ENCODE measurements at regions not wholly inside any gene's neighbourhood (a gene's known extent, or its start where the extent isn't known, plus 50 kb on each side); places are given as distances from the start of the nearest gene placed in this dataset.
"Not testable (repeated sequence)": the region's sequence is repeated elsewhere in the genome, so short reads cannot be mapped to it uniquely, and the experiment has no call there.

DNA sequence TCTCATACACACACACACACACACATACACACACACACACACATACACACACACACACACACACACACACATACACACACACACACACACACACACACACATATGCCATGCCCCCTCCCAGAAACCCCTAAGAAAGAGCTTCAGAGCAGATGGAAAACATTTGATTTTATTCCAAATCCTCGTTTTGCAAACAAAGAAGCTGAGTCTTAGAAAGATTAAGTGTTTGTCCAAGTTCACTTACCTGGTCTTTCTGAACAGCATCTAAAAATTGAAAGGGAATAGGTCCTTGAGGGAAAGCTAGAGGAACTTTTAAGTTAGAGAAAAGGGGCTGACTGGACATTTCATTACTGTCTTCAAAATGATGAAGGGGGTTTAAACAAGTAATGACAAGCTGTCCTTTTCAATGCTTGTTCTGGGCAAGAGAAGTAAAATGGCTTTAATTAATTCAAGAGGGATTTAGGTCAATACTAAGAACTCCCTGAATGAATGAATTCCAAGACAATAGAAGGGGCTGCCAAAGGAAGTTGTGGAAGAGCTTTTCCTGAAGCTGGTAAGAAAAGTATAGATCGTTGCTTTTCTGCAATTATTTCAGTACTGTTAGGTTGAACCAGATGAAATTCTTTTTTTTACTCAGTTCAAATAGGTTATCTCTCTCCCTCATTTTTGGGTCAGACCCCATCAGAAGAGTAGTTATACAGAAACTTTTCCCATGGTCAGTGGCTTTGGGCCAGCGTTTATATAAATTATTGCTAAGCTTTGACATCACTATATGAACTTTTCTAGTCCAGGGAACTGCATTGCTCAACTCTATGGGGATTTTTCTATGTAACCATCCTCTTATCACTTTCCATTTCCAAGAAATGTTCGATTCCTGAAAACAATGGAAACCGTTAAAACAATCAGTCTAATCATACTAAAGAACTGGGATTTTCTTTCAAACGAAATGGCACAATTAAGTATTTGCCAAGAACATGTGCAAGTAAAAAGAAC is 261.4 kb downstream of the MTERF1 start:
- TF ChIP-seq, protein P1, sequence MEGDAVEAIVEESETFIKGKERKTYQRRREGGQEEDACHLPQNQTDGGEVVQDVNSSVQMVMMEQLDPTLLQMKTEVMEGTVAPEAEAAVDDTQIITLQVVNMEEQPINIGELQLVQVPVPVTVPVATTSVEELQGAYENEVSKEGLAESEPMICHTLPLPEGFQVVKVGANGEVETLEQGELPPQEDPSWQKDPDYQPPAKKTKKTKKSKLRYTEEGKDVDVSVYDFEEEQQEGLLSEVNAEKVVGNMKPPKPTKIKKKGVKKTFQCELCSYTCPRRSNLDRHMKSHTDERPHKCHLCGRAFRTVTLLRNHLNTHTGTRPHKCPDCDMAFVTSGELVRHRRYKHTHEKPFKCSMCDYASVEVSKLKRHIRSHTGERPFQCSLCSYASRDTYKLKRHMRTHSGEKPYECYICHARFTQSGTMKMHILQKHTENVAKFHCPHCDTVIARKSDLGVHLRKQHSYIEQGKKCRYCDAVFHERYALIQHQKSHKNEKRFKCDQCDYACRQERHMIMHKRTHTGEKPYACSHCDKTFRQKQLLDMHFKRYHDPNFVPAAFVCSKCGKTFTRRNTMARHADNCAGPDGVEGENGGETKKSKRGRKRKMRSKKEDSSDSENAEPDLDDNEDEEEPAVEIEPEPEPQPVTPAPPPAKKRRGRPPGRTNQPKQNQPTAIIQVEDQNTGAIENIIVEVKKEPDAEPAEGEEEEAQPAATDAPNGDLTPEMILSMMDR (IDR thresholded peaks at IDR 0.05), result no peak
- Histone ChIP-seq H3K36me3 (ENCODE audit: control insufficient read depth, insufficient read depth, low read length) (no peaks in the 10 kb centered on the region), H2AFZ (no peak overlapping the region), H3K9ac (no peak overlapping the region), H3K27ac (no peak overlapping the region), H3K27me3 (ENCODE audit: control insufficient read depth, insufficient read depth, low read length) (no peaks in the 10 kb centered on the region), H3K79me2 (no peaks in the 10 kb centered on the region), H3K4me2 (ENCODE audit: low read length) (no peak overlapping the region), H3K4me3 (ENCODE audit: low read depth, low read length) (no peak overlapping the region), H3K9me3 (ENCODE audit: control insufficient read depth, low read length) (no peaks in the 10 kb centered on the region), H3K4me1 (no peaks in the 10 kb centered on the region)

DNA sequence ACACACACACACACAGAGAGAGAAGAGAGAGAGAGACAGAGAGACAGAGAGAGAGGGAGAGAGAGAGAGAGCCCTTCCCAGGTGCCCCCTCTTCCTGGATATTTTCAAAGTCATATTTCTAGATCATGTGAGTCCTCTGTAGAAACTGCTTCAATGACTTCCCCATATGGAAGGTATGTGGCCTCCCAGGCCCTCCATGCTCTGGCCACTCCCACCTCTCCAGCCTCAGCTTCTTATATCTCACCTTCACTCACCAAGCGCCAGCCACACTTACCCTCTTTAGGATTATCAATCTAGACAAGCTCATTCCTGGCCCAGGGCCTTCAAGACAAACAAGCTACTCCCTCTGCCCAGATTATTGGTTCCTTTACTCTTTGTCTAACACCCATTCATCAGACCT is 259.7 kb downstream of the MTERF1 start:
- H3K4me1 ChIP-seq, result no peaks in the 10 kb centered on the region
- H3K4me3 ChIP-seq (ENCODE audit: low read depth, low read length), result no peak overlapping the region
- no peak overlapping the region for H3K4me2 ChIP-seq (ENCODE audit: low read length)
- TF ChIP-seq, protein P1 (IDR thresholded peaks at IDR 0.05), result no peak
- no peaks in the 10 kb centered on the region for H3K36me3 ChIP-seq (ENCODE audit: control insufficient read depth, insufficient read depth, low read length)
- no peak overlapping the region for H3K9ac ChIP-seq
- no peaks in the 10 kb centered on the region for H3K27me3 ChIP-seq (ENCODE audit: control insufficient read depth, insufficient read depth, low read length)
- no peaks in the 10 kb centered on the region for H3K79me2 ChIP-seq
- H3K9me3 ChIP-seq (ENCODE audit: control insufficient read depth, low read length), result no peaks in the 10 kb centered on the region
- H2AFZ ChIP-seq, result no peak overlapping the region
- no peak overlapping the region for H3K27ac ChIP-seq

DNA sequence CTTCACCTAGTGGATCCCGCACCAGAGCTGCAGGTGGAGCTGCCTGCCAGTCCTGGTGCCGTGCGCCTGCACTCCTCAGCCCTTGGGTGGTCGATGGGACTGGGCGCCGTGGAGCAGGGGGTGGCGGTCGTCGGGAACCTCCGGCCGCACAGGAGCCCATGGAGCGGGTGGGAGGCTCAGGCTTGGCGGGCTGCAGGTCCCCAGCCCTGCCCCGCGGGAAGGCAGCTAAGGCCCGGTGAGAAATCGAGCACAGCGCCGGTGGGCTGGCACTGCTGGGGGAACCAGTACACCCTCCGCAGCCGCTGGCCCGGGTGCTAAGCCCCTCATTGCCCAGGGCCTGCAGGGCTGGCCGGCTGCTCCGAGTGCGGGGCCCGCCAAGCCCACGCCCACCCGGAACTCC is 253.2 kb downstream of the MTERF1 start:
- H3K79me2 ChIP-seq; H3K4me2 ChIP-seq (ENCODE audit: low read length); H3K36me3 ChIP-seq (ENCODE audit: control insufficient read depth, insufficient read depth, low read length); H3K9ac ChIP-seq; H3K27me3 ChIP-seq (ENCODE audit: control insufficient read depth, insufficient read depth, low read length); H2AFZ ChIP-seq; H3K4me1 ChIP-seq; H3K4me3 ChIP-seq (ENCODE audit: low read depth, low read length); H3K9me3 ChIP-seq (ENCODE audit: control insufficient read depth, low read length); H3K27ac ChIP-seq: not testable (repeated sequence)

DNA sequence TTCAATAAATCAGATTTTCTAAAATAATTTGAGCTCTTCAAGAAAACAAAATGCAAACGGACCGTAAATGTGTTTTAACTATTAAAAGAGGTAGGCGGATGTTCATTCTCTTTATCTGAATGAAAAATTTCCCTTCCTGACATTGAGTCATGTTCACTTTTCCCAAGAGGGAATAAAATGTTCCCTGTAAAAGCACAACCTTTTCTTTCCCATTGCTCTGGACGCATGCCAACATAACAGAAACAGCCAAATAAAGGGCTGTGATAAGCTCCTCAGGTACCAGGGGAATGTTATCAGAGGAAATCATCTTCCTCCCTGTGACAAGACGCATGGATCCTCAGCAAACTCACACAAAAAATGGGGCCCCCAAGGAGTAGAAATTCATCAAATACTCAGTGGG is 251.8 kb downstream of the MTERF1 start:
- TF ChIP-seq, protein P1 (IDR thresholded peaks at IDR 0.05), result no peak
- no peak overlapping the region for H3K4me3 ChIP-seq (ENCODE audit: low read depth, low read length)
- H3K4me2 ChIP-seq (ENCODE audit: low read length), result no peak overlapping the region
- no peaks in the 10 kb centered on the region for H3K9me3 ChIP-seq (ENCODE audit: control insufficient read depth, low read length)
- H2AFZ ChIP-seq, result no peak overlapping the region
- H3K27ac ChIP-seq, result no peak overlapping the region
- H3K27me3 ChIP-seq (ENCODE audit: control insufficient read depth, insufficient read depth, low read length), result no peaks in the 10 kb centered on the region
- H3K4me1 ChIP-seq, result no peaks in the 10 kb centered on the region
- no peak overlapping the region for H3K9ac ChIP-seq
- H3K79me2 ChIP-seq, result no peaks in the 10 kb centered on the region
- no peaks in the 10 kb centered on the region for H3K36me3 ChIP-seq (ENCODE audit: control insufficient read depth, insufficient read depth, low read length)

DNA sequence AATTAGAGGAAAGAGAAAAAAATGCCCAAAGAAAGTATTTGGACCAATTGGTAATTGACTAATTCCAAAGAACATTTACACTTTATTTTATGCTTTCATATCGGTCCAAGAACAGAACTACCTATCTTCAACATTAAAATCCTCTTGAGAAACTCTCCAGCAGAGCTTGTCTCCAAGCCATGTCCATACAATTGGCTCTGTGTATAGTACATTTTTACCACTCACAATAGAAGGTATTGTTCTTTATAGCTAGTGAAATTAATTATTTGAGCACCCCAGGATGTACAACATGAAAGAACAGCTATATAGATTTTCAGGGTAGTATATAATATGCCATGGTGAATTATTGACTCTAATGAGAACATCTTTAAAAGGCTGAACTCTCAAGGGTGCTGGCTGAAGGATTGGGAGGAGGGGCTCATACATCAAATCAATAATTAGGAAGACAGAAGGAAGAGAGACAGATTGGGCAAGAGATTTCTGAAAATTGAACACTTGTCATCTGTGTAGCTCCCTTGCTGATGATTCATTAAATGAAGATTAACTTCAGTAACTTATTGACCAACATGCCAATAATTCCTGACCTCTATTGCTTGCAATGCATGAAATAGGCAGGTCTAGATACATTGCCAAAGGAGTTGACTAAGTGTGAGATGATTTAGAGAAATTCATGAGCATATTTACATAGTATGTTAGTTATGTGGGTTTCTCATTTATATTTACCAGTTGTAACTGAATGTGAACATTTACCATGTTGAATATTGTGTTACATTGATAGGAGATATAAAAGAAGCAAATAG is 249.7 kb downstream of the MTERF1 start:
- no peak overlapping the region for H3K9ac ChIP-seq
- no peaks in the 10 kb centered on the region for H3K4me1 ChIP-seq
- no peak overlapping the region for H3K4me2 ChIP-seq (ENCODE audit: low read length)
- no peaks in the 10 kb centered on the region for H3K79me2 ChIP-seq
- H3K4me3 ChIP-seq (ENCODE audit: low read depth, low read length), result no peak overlapping the region
- H3K27me3 ChIP-seq (ENCODE audit: control insufficient read depth, insufficient read depth, low read length), result no peaks in the 10 kb centered on the region
- H3K36me3 ChIP-seq (ENCODE audit: control insufficient read depth, insufficient read depth, low read length), result no peaks in the 10 kb centered on the region
- TF ChIP-seq, protein P1 (IDR thresholded peaks at IDR 0.05), result no peak
- H3K9me3 ChIP-seq (ENCODE audit: control insufficient read depth, low read length), result no peaks in the 10 kb centered on the region
- H3K27ac ChIP-seq, result no peak overlapping the region
- no peak overlapping the region for H2AFZ ChIP-seq
